ENCODE measurements at regions not wholly inside any gene's neighbourhood (a gene's known extent, or its start where the extent isn't known, plus 50 kb on each side); places are given as distances from the start of the nearest gene placed in this dataset.
A peak's percentile ranks its signal among the peaks of the same experiment; 100 is the strongest.
"Not testable (repeated sequence)": the region's sequence is repeated elsewhere in the genome, so short reads cannot be mapped to it uniquely, and the experiment has no call there.

GRCh38 chr4:103422467-103423219 lies 224.5 kb upstream of the CENPE start:
- peak; percentile 35 for ATAC-seq
- no peak for DNase-seq (ENCODE audit: low spot score)

- ATAC-seq (no peak), DNase-seq (ENCODE audit: low spot score) (no peak)
Measured at GRCh38 chr4:103415801-103416200, 217.7 kb upstream of the CENPE start.

- not testable (repeated sequence) for ATAC-seq; DNase-seq (ENCODE audit: low spot score)
Measured at GRCh38 chr4:103412646-103413045, 214.5 kb upstream of the CENPE start.

- ATAC-seq = no peak
- no peak for DNase-seq (ENCODE audit: low spot score)
Measured at GRCh38 chr4:103410386-103410785, 212.2 kb upstream of the CENPE start.

GRCh38 chr4:103405415-103405814 lies 207.3 kb upstream of the CENPE start:
- DNase-seq (ENCODE audit: low spot score) = no peak
- no peak for ATAC-seq

GRCh38 chr4:103403619-103404018 lies 205.5 kb upstream of the CENPE start:
- DNase-seq (ENCODE audit: low spot score) (no peak), ATAC-seq (peak; percentile 88)

- ATAC-seq (no peak), DNase-seq (ENCODE audit: low spot score) (no peak)
Measured at GRCh38 chr4:103402198-103402597, 204.1 kb upstream of the CENPE start.

- DNase-seq (ENCODE audit: low spot score) (no peak), ATAC-seq (no peak)
Measured at GRCh38 chr4:103400405-103400804, 202.3 kb upstream of the CENPE start.

DNA sequence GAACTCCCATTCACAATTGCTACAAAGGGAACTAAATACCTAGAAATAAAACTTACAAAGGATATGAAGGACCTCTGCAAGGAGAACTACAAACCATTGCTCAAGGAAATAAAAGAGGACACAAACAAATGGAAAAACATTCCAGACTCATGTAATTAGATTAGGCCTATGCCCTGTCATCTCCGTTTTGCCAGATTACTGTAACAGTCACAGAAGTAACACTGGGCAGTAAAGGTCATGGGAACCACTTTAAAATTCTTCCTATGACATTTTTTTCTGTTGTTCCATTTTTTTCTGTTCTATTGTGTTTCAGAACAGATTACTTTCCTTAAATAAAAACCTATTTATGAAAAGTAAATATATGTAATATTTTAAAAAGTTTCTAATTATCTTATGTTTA lies 199.4 kb upstream of the CENPE start:
- ATAC-seq = no peak
- no peak for DNase-seq (ENCODE audit: low spot score)

DNA sequence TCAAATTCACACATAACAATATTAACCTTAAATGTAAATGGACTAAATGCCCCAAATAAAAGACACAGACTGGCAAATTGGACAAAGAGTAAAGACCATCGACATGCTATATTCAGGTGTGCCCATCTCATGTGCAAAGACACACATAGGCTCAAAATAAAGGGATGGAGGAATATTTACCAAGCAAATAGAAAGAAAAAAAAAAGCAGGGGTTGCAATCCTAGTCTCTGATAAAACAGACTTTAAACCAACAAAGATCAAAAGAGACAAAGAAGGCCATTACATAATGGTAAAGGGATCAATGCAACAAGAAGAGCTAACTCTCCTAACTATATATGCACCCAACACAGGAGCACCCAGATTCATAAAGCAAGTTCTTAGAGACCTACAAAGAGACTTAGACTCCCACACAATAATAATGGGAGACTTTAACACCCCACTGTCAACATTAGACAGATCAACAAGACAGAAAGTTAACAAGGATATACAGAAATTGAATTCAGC lies 189.4 kb upstream of the CENPE start:
- ATAC-seq; DNase-seq (ENCODE audit: low spot score): not testable (repeated sequence)

GRCh38 chr4:103385565-103385964 lies 187.4 kb upstream of the CENPE start:
- not testable (repeated sequence) for DNase-seq (ENCODE audit: low spot score); ATAC-seq

DNA sequence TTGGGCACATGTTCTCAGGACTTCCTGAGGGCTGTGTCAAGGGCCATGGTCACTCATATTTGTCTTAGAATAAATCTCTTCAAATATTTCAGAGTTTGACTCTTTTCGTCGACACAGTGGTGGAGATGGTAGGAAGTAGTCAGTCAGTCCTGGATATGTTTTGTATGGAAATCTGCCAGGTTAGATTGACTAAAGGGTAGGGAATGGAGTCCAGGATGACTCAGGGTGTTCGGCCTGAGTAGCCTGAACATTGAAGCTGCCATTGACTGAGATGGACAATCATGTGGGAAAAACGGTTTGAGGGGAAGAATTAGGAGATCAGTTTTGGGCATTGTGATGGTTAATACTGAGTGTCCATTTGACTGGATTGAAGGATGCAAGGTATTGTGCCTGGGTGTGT lies 177.1 kb upstream of the CENPE start:
- no peak for DNase-seq (ENCODE audit: low spot score)
- no peak for ATAC-seq

DNA sequence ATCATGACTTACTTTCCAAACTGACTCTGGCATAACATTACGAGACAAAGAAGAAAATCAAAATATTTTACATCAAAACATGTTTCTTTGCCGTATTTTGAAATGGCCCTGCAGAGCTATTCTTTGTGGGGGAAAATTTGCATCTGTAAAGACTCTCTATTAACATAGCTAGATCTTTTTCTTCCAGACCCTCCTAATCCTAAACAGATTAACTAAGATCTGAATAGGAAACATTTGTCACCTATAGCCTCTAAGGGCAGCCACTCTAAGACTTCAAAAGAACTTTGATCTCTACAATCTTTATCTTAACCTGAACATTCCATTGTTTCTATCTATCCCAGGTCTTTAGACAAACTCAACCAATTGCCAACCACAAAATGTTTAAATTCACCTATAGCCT lies 176.6 kb upstream of the CENPE start:
- ATAC-seq = no peak
- DNase-seq (ENCODE audit: low spot score) = no peak

DNA sequence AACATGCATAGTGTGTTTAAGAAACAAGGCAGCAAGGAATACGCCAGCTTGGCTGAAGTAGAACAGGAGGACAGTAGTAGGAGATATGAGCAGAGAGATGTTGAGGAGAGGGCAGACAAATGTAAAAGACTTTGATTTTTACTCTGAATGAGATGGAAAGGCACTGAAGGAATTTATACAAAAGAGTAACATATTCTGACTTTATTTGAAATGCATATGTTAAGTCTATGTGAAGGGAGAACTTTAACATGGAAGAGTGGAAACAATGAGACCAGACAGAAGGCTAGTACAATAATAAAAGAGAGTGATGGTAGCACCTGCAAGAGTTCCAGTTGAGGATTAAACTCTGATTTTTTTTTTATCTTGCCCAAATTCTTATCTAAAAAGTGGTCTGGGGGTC lies 176.2 kb upstream of the CENPE start:
- DNase-seq (ENCODE audit: low spot score) (no peak), ATAC-seq (no peak)

GRCh38 chr4:103372002-103372558 lies 173.9 kb upstream of the CENPE start:
- no peak for DNase-seq (ENCODE audit: low spot score)
- no peak for ATAC-seq

DNA sequence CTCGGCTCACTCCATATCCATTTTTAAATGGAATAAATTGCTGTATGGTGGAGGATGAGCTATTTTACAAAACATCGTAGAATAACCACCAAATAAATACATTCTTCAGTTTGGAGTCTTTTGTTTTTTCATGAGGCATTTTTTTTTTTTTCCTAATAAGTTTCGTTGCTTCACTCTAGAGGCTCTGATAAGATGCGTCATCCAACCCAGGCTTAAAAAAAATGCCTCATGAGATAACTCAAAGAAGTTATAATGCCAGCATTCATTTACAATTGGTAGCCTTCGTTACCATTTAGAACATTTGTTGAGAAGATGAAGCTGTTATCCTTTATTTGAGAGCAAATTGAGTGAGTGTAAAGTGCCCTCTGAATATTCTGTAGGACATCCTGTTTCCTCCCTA lies 172.2 kb upstream of the CENPE start:
- no peak for ATAC-seq

GRCh38 chr4:103365285-103365684 lies 167.1 kb upstream of the CENPE start:
- ATAC-seq (peak; percentile 72), DNase-seq (ENCODE audit: low spot score) (no peak)

More for the DNA sequence above, 172.2 kb upstream of the CENPE start:
- no peak for DNase-seq (ENCODE audit: low spot score)

- no peak for DNase-seq (ENCODE audit: low spot score)
- no peak for ATAC-seq
Measured at GRCh38 chr4:103364083-103364482, 165.9 kb upstream of the CENPE start.

GRCh38 chr4:103361926-103362325 lies 163.8 kb upstream of the CENPE start:
- DNase-seq (ENCODE audit: low spot score) = no peak
- no peak for ATAC-seq

GRCh38 chr4:103359900-103360299 lies 161.8 kb upstream of the CENPE start:
- no peak for ATAC-seq

DNA sequence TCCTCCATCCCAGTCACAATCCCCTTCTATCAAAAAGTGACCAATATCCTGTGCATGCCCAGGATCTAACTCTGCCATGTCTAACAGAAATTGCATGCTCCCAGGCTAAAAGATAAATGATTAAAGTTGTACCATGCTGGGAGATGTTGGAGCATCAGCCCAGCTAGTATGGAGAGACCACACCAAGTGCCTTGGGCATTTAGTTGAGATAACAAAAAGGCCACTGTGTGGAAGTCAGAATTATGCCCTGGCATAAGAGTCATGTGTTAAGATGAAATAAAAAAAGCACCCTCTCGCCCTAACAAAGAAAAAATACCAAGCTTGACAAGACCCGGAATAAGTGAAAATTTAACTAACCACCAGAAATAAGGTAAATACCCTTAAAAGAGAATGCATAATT lies 155.9 kb upstream of the CENPE start:
- DNase-seq (ENCODE audit: low spot score) = no peak
- ATAC-seq = no peak

More at GRCh38 chr4:103359900-103360299, 161.8 kb upstream of the CENPE start:
- no peak for DNase-seq (ENCODE audit: low spot score)

DNA sequence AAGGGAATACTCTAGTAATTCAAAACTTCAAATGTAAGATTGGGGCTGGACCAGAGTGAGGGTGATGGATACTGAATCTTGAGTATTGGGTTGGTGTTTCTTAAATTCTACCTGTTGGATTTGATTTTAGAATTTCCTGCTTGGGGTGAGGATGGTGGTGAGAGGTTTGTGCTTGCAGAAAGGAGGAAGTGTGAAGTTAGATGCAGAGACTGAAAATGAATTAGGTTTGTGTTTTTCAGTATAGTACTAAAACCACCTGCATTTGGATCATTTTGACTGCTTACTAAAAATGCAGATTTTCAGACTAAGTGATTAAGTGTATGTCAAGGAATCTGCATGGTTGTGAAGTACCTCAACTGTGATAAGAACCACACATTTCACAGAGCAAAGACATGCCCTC lies 131.5 kb upstream of the CENPE start:
- ATAC-seq (no peak), DNase-seq (ENCODE audit: low spot score) (no peak)

GRCh38 chr4:103324811-103325210 lies 126.7 kb upstream of the CENPE start:
- ATAC-seq (no peak), DNase-seq (ENCODE audit: low spot score) (no peak)

Data from left lobe of liver (tissue), 2 donors.